HEK293T (cell line): ENCODE measurements at regions not wholly inside any gene's neighbourhood (a gene's known extent, or its start where the extent isn't known, plus 50 kb on each side); places are given as distances from the start of the nearest gene placed in this dataset.

ENCODE experiments used
- BHLHE40 ChIP-seq: fragments of 450-650 bp; IDR thresholded peaks from 2 replicates; pipeline ENCODE4 v1.6.1; 2016; ENCODE audit warnings: mild to moderate bottlenecking, moderate library complexity, borderline replicate concordance
- CTBP1 ChIP-seq: fragments of 450-650 bp; IDR thresholded peaks from 2 replicates; pipeline ENCODE4 v1.6.1; 2016; ENCODE audit warnings: borderline replicate concordance
- ELF4 ChIP-seq: fragments of 450-650 bp; IDR thresholded peaks from 2 replicates; pipeline ENCODE4 v1.6.1; 2017; ENCODE audit warnings: antibody characterized with exemption
- SP1 ChIP-seq: fragments of 450-650 bp; IDR thresholded peaks from 2 replicates; pipeline ENCODE4 v1.6.1; 2017
- SUZ12 ChIP-seq: fragments of 450-650 bp; IDR thresholded peaks from 2 replicates; pipeline ENCODE4 v1.6.1; 2016; ENCODE audit warnings: mild to moderate bottlenecking
- ZNF384 ChIP-seq: fragments of 450-650 bp; IDR thresholded peaks from 2 replicates; pipeline ENCODE4 v1.6.1; 2016

DNA sequence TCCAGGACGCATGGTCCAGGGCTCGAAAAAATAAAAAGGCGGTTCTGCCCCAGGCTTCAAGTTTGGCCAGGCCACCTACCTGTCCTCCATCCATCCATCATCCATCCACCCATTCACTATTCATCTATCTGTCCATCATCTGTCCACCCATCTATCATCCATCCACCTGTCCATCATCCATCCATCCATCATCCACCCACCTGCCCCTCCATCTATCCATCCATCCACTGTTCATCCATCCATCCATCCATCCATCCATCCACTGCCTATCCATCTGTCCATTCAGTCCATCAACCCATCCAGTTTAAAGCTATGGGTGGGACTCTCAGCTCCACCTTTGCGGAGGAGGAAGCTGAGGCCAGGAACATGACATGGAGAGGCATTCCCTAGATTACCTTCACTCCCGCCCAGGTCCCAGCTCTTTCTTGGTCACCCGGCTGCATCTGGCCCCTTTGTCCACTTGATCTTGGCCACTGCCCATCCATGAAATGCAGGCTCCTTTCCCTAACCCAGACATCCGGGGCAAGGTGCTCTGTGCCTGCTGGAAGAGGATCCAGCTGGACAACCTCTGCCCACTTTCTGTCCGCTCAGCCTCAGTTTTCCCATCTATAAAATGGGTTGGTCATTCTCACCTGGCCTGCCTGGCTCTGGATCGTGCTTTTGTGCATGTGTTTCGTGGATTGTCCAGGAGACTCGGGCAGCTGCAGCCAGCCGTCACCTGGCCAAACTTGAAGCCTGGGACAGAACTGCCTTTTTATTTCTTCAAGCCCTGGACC, 236.0 kb upstream of the CIBAR2 start:
- TF ChIP-seq CTBP1 = no peak
- TF ChIP-seq ZNF384 = no peak
- no peak for TF ChIP-seq SUZ12
- no peak for TF ChIP-seq SP1
- no peak for TF ChIP-seq BHLHE40
- no peak for TF ChIP-seq ELF4
